Fibroblast of lung (primary cell): ENCODE measurements at regions not wholly inside any gene's neighbourhood (a gene's known extent, or its start where the extent isn't known, plus 50 kb on each side); places are given as distances from the start of the nearest gene placed in this dataset.

ENCODE experiments used
- CTCF ChIP-seq, 2 donors: IDR thresholded peaks in 1 of 2; conservative IDR thresholded peaks in 1 of 2; 1 replicate in 1 of 2; 2 replicates in 1 of 2; pipeline ENCODE4 v1.5.1; 2011 to 2012; ENCODE audit warnings: low read length in 2 of 2, control low read depth in 1 of 2, inconsistent platforms in 1 of 2, low read depth in 1 of 2, mild to moderate bottlenecking in 1 of 2
- EZH2 ChIP-seq: IDR thresholded peaks from 2 replicates; pipeline ENCODE4 v1.5.1; 2012; ENCODE audit warnings: low read length, control low read depth, mild to moderate bottlenecking; ENCODE audit errors: missing control alignments

DNA sequence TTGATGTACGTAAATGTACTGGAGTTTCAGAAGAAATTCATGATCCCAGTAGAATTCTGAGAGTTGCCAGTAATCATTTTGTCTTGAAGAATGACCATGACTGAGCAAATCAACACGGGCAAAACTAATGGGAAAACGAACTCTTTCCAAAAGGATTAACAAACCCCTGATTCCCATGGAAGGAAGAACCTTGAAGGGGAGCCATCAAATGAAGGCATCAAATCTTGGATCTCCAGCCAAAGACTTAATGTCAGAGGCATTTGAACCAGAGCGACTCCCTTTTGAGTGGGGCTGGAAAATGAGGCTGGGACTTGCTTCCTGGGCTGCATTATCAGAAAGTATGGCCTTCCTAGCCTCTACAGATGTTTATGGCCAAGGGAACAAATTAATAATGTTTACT, 364.4 kb upstream of the PRKCQ start:
- TF ChIP-seq EZH2 (no peak), CTCF (conservative IDR thresholded peaks at IDR 0.05 in 1 of 2, IDR thresholded peaks at IDR 0.05 in 1 of 2; ENCODE audit: low read depth in 1 of 2, low read length in 2 of 2) (no peak)
